Panc1 (cell line): ENCODE measurements at regions not wholly inside any gene's neighbourhood (a gene's known extent, or its start where the extent isn't known, plus 50 kb on each side); places are given as distances from the start of the nearest gene placed in this dataset.

Experiments used
- POLR2AphosphoS5 ChIP-seq: IDR thresholded peaks from 2 replicates; pipeline ENCODE4 v1.6.1; 2012; ENCODE audit warnings: mild to moderate bottlenecking, low read depth, low read length, moderate library complexity
- SIN3A ChIP-seq: IDR thresholded peaks from 2 replicates; pipeline ENCODE4 v1.6.1; 2012; ENCODE audit warnings: low read depth, mild to moderate bottlenecking, low read length, moderate library complexity, borderline replicate concordance; ENCODE audit not compliant: insufficient read depth
- TF ChIP-seq, protein P1 (sequence below): fragments of 450-650 bp; IDR thresholded peaks from 2 replicates; pipeline ENCODE4 v1.5.1; 2017; ENCODE audit warnings: mild to moderate bottlenecking

DNA sequence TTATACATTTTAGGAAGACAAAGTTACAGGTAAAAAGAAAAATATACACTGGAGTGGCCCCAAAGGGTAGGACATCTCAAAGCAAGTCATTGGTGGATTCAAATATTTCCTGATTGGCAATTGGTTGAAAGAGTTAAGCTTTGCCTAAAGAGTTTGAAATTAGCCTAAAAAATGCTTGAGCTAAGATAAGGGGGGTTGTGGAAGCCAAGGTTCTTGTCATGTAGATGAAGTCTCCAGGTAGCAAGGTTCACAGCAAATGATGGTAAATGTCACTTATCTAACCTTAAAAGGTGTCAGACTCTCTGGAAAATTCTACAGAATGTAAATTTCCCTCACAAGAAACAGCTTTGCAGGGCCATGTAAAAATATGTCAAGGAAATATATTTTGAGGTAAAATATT, 596.7 kb downstream of the FAT4 start:
- TF ChIP-seq, protein P1, sequence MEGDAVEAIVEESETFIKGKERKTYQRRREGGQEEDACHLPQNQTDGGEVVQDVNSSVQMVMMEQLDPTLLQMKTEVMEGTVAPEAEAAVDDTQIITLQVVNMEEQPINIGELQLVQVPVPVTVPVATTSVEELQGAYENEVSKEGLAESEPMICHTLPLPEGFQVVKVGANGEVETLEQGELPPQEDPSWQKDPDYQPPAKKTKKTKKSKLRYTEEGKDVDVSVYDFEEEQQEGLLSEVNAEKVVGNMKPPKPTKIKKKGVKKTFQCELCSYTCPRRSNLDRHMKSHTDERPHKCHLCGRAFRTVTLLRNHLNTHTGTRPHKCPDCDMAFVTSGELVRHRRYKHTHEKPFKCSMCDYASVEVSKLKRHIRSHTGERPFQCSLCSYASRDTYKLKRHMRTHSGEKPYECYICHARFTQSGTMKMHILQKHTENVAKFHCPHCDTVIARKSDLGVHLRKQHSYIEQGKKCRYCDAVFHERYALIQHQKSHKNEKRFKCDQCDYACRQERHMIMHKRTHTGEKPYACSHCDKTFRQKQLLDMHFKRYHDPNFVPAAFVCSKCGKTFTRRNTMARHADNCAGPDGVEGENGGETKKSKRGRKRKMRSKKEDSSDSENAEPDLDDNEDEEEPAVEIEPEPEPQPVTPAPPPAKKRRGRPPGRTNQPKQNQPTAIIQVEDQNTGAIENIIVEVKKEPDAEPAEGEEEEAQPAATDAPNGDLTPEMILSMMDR = no peak
- TF ChIP-seq POLR2AphosphoS5 (no peak), SIN3A (no peak)
